ENCODE measurements at regions not wholly inside any gene's neighbourhood (a gene's known extent, or its start where the extent isn't known, plus 50 kb on each side); places are given as distances from the start of the nearest gene placed in this dataset.

GRCh38 chr9:80410106-80410505 is 838.3 kb downstream of the TLE4 start (continued):
- TF ChIP-seq EZH2 (IDR thresholded peaks at IDR 0.05; ENCODE audit: low read depth, low read length, severe bottlenecking) (no peak), NRF1 (IDR thresholded peaks at IDR 0.05; ENCODE audit: low read depth, low read length) (no peak), CBX5 (IDR thresholded peaks at IDR 0.05; ENCODE audit: low read depth, low read length) (no peak), SIN3A (conservative IDR thresholded peaks at IDR 0.05 in 1 of 2, IDR thresholded peaks at IDR 0.05 in 1 of 2; ENCODE audit: low read depth in 1 of 2, low read length in 2 of 2) (no peak), RFX5 (IDR thresholded peaks at IDR 0.05; ENCODE audit: borderline replicate concordance, low read depth, low read length) (no peak), KDM5A (IDR thresholded peaks at IDR 0.05; ENCODE audit: low read length) (no peak), SP4 (IDR thresholded peaks at IDR 0.05; ENCODE audit: low read length) (no peak)
